ENCODE measurements at regions not wholly inside any gene's neighbourhood (a gene's known extent, or its start where the extent isn't known, plus 50 kb on each side); places are given as distances from the start of the nearest gene placed in this dataset.

GRCh38 chr12:46462641-46463355 is 90.2 kb upstream of the SLC38A2 start:
- no peak for DNase-seq

GRCh38 chr12:46461907-46462640 is 89.5 kb upstream of the SLC38A2 start:
- no peak for DNase-seq

- DNase-seq: no peak
These were observed 88.9 kb upstream of the SLC38A2 start for GRCh38 chr12:46461459-46461858.

- DNase-seq: no peak
These were observed 88.2 kb upstream of the SLC38A2 start for GRCh38 chr12:46460682-46461210.

- no peak for DNase-seq
These were observed 87.4 kb upstream of the SLC38A2 start for GRCh38 chr12:46459861-46460545.

GRCh38 chr12:46459111-46459510 is 86.5 kb upstream of the SLC38A2 start:
- DNase-seq: no peak

GRCh38 chr12:46458500-46459102 is 86.0 kb upstream of the SLC38A2 start:
- no peak for DNase-seq

GRCh38 chr12:46457958-46458357 is 85.4 kb upstream of the SLC38A2 start:
- no peak for DNase-seq

- no peak for DNase-seq
These were observed 84.1 kb upstream of the SLC38A2 start for GRCh38 chr12:46456356-46457334.

- no peak for DNase-seq
These were observed 83.2 kb upstream of the SLC38A2 start for GRCh38 chr12:46455648-46456352.

GRCh38 chr12:46454981-46455380 is 82.4 kb upstream of the SLC38A2 start:
- no peak for DNase-seq

- no peak for DNase-seq
These were observed 80.9 kb upstream of the SLC38A2 start for GRCh38 chr12:46453428-46453827.

GRCh38 chr12:46452776-46453175 is 80.2 kb upstream of the SLC38A2 start:
- DNase-seq: no peak

- no peak for DNase-seq
These were observed 79.6 kb upstream of the SLC38A2 start for GRCh38 chr12:46452061-46452615.

- no peak for DNase-seq
These were observed 78.9 kb upstream of the SLC38A2 start for GRCh38 chr12:46451276-46452021.

- DNase-seq: no peak
These were observed 77.7 kb upstream of the SLC38A2 start for GRCh38 chr12:46450279-46450748.

- no peak for DNase-seq
These were observed 77.3 kb upstream of the SLC38A2 start for GRCh38 chr12:46449856-46450255.

GRCh38 chr12:46449316-46449715 is 76.7 kb upstream of the SLC38A2 start:
- DNase-seq: no peak

- DNase-seq: no peak
These were observed 74.1 kb upstream of the SLC38A2 start for GRCh38 chr12:46446645-46447044.

All from 8988T (cell line).